ENCODE measurements at regions not wholly inside any gene's neighbourhood (a gene's known extent, or its start where the extent isn't known, plus 50 kb on each side); places are given as distances from the start of the nearest gene placed in this dataset.

- TF ChIP-seq FOXK2 (IDR thresholded peaks at IDR 0.05) (no peak), SP1 (IDR thresholded peaks at IDR 0.05) (no peak), HDGF (IDR thresholded peaks at IDR 0.05; ENCODE audit: borderline replicate concordance) (no peak), ARNT (IDR thresholded peaks at IDR 0.05) (no peak), ELF4 (IDR thresholded peaks at IDR 0.05) (no peak), FOXA1 (IDR thresholded peaks at IDR 0.05) (no peak), NFRKB (IDR thresholded peaks at IDR 0.05) (no peak), TARDBP (IDR thresholded peaks at IDR 0.05) (no peak)
Observed at GRCh38 chr6:168150551-168151320, 71.7 kb upstream of the FRMD1 start.
